H1 (cell line): ENCODE measurements at regions not wholly inside any gene's neighbourhood (a gene's known extent, or its start where the extent isn't known, plus 50 kb on each side); places are given as distances from the start of the nearest gene placed in this dataset.

ENCODE experiments used
- CTCF ChIA-PET: fragments of 300-600 bp; sonication (Branson Sonifier 250); formaldehyde crosslinking; loops from one replicate; lab custom pipeline; 2021; ENCODE audit not compliant: partially characterized antibody; lab: Charles Lee
- POLR2A ChIA-PET: fragments of 300-600 bp; sonication (Branson Sonifier 250); formaldehyde crosslinking; loops from one replicate; lab custom pipeline; 2021; ENCODE audit warnings: inconsistent platforms; ENCODE audit not compliant: partially characterized antibody; lab: Charles Lee
- DNase-seq, 2 experiments: peaks; one replicate each; pipeline versions ENCODE4 v3.0.0 to v3.0.0-alpha.2; 2010 to 2022; ENCODE audit warnings: low spot score in 2 of 2, low read depth in 1 of 2, mixed read lengths in 1 of 2
- FAIRE-seq: peaks from 2 replicates; lab custom pipeline; 2011; peaks lifted over from hg19 to GRCh38; lab: Jason Lieb, UNC
- H2AFZ ChIP-seq: 2 replicates; pipeline ENCODE4 v1.8.1; 2012; ENCODE audit warnings: low read length, inconsistent platforms
- H2AK5ac ChIP-seq: 2 replicates; pipeline ENCODE4 v1.6.1; 2013; ENCODE audit warnings: low read depth, low read length
- H2BK120ac ChIP-seq: replicated peaks from 2 replicates; pipeline ENCODE3; 2013; ENCODE audit warnings: low read depth, low read length, inconsistent platforms
- H2BK12ac ChIP-seq: 2 replicates; pipeline ENCODE4 v1.6.1; 2013; ENCODE audit warnings: low read depth, low read length
- H2BK15ac ChIP-seq: 2 replicates; pipeline ENCODE4 v1.6.1; 2013; ENCODE audit warnings: low read length
- H2BK20ac ChIP-seq: 2 replicates; pipeline ENCODE4 v1.6.1; 2013; ENCODE audit warnings: low read length
- H2BK5ac ChIP-seq: 2 replicates; pipeline ENCODE4 v1.6.1; 2013; ENCODE audit warnings: low read depth, low read length
- H3K14ac ChIP-seq: 2 replicates; pipeline ENCODE4 v1.6.1; 2013; ENCODE audit warnings: inconsistent platforms; ENCODE audit not compliant: insufficient read length
- H3K18ac ChIP-seq: 2 replicates; pipeline ENCODE4 v1.6.1; 2013; ENCODE audit warnings: low read length; ENCODE audit errors: extremely low read depth
- H3K23ac ChIP-seq: 2 replicates; pipeline ENCODE4 v1.6.1; 2013; ENCODE audit warnings: inconsistent platforms; ENCODE audit not compliant: insufficient read length
- H3K23me2 ChIP-seq: 2 replicates; pipeline ENCODE4 v1.6.1; 2013; ENCODE audit warnings: low read depth, low read length
- H3K27ac ChIP-seq: 2 replicates; pipeline ENCODE4 v1.6.1; 2011; ENCODE audit warnings: low read depth, low read length, inconsistent platforms
- H3K27me3 ChIP-seq, 4 experiments: replicated peaks in 1 of 4; 1 replicate in 1 of 4; 2 replicates in 3 of 4; pipeline versions ENCODE4 v1.6.1 to v1.8.1; 2011 to 2013; ENCODE audit warnings: low read length in 3 of 4, mild to moderate bottlenecking in 3 of 4, inconsistent platforms in 2 of 4, mixed read lengths in 2 of 4, moderate library complexity in 1 of 4; ENCODE audit not compliant: control insufficient read depth in 3 of 4, insufficient read depth in 3 of 4; ENCODE audit errors: extremely low read depth in 1 of 4
- H3K36me3 ChIP-seq, 4 experiments: 2 replicates each; pipeline versions ENCODE4 v1.6.1 to v1.8.1; 2011 to 2013; ENCODE audit warnings: mild to moderate bottlenecking in 4 of 4, low read length in 3 of 4, moderate library complexity in 2 of 4, control low read depth in 1 of 4, inconsistent platforms in 1 of 4; ENCODE audit not compliant: insufficient read depth in 4 of 4, control insufficient read depth in 2 of 4
- H3K4ac ChIP-seq: replicated peaks from 2 replicates; pipeline ENCODE3; 2013; ENCODE audit warnings: low read length, low read depth, mixed read lengths, inconsistent platforms; ENCODE audit not compliant: insufficient read length
- H3K4me1 ChIP-seq, 4 experiments: replicated peaks in 1 of 4; 1 replicate in 1 of 4; 2 replicates in 3 of 4; pipeline versions ENCODE4 v1.6.1 to v1.8.1; 2011 to 2013; ENCODE audit warnings: low read length in 3 of 4, inconsistent platforms in 2 of 4, mixed read lengths in 1 of 4; ENCODE audit not compliant: insufficient read depth in 4 of 4, control insufficient read depth in 3 of 4
- H3K4me2 ChIP-seq, 2 experiments: 2 replicates each; pipeline versions ENCODE4 v1.6.1 to v1.8.1; 2011 to 2013; ENCODE audit warnings: low read depth in 2 of 2, low read length in 2 of 2, control low read depth in 1 of 2, inconsistent platforms in 1 of 2, mild to moderate bottlenecking in 1 of 2; ENCODE audit not compliant: insufficient read depth in 1 of 2
- H3K4me3 ChIP-seq, 4 experiments: fragments of 200-600, 300-600 bp in 1 of 4; sonication (generic), shearing (Covaris generic), sonication (Bioruptor Twin) in 1 of 4; 2 replicates each; pipeline versions ENCODE4 v1.5.1 to v1.8.1; 2011 to 2016; ENCODE audit warnings: low read length in 4 of 4, low read depth in 3 of 4, control low read depth in 2 of 4, inconsistent platforms in 2 of 4, mild to moderate bottlenecking in 2 of 4, mixed read lengths in 1 of 4, moderate library complexity in 1 of 4; ENCODE audit not compliant: insufficient read depth in 2 of 4; ENCODE audit errors: extremely low read depth in 1 of 4
- H3K56ac ChIP-seq: replicated peaks from 2 replicates; pipeline ENCODE3; 2013; ENCODE audit warnings: low read depth, mild to moderate bottlenecking, mixed read lengths, low read length, inconsistent platforms; ENCODE audit not compliant: insufficient read length
- H3K79me1 ChIP-seq: 2 replicates; pipeline ENCODE4 v1.6.1; 2013; ENCODE audit warnings: low read depth, low read length, control low read depth
- H3K79me2 ChIP-seq, 2 experiments: 2 replicates each; pipeline versions ENCODE4 v1.6.1 to v1.8.1; 2012 to 2013; ENCODE audit warnings: low read length in 2 of 2, mild to moderate bottlenecking in 2 of 2, inconsistent platforms in 1 of 2; ENCODE audit not compliant: insufficient read depth in 2 of 2, control insufficient read depth in 1 of 2
- H3K9ac ChIP-seq, 4 experiments: replicated peaks in 1 of 4; 1 replicate in 1 of 4; 2 replicates in 3 of 4; pipeline versions ENCODE4 v1.6.1 to v1.8.1; 2011 to 2013; ENCODE audit warnings: low read depth in 3 of 4, low read length in 3 of 4, control low read depth in 2 of 4, mild to moderate bottlenecking in 2 of 4, moderate library complexity in 2 of 4, inconsistent platforms in 1 of 4; ENCODE audit errors: extremely low read depth in 1 of 4
- H3K9me3 ChIP-seq, 2 experiments: 2 replicates each; pipeline versions ENCODE4 v1.6.1 to v1.8.1; 2012 to 2013; ENCODE audit warnings: mild to moderate bottlenecking in 2 of 2, moderate library complexity in 2 of 2, control low read depth in 1 of 2, inconsistent platforms in 1 of 2, low read depth in 1 of 2, low read length in 1 of 2, mixed read lengths in 1 of 2; ENCODE audit not compliant: insufficient read depth in 2 of 2
- H4K20me1 ChIP-seq, 2 experiments: replicated peaks in 1 of 2; 2 replicates each; pipeline versions ENCODE3 to v1.8.1; 2011 to 2013; ENCODE audit warnings: inconsistent platforms in 2 of 2, low read length in 2 of 2, mild to moderate bottlenecking in 1 of 2; ENCODE audit not compliant: insufficient read depth in 2 of 2, control insufficient read depth in 1 of 2
- H4K5ac ChIP-seq: 2 replicates; pipeline ENCODE4 v1.6.1; 2013; ENCODE audit warnings: low read length, low read depth, mixed read lengths, inconsistent platforms; ENCODE audit not compliant: insufficient read length
- H4K8ac ChIP-seq: 2 replicates; pipeline ENCODE4 v1.8.0; 2013; ENCODE audit warnings: mild to moderate bottlenecking, moderate library complexity, low read length, inconsistent platforms; ENCODE audit not compliant: insufficient read depth; ENCODE audit errors: extremely low read depth
- H4K91ac ChIP-seq: replicated peaks from 2 replicates; pipeline ENCODE3; 2013; ENCODE audit warnings: low read length, mixed read lengths, inconsistent platforms; ENCODE audit not compliant: insufficient read length
- BACH1 ChIP-seq: IDR thresholded peaks from 2 replicates; pipeline ENCODE4 v1.6.1; 2012; ENCODE audit warnings: low read length, improper control_type of control experiment
- BRCA1 ChIP-seq: IDR thresholded peaks from 2 replicates; pipeline ENCODE4 v1.6.1; 2012; ENCODE audit warnings: low read depth, low read length, improper control_type of control experiment
- CTBP2 ChIP-seq: IDR thresholded peaks from 2 replicates; pipeline ENCODE4 v1.7.0; 2011; ENCODE audit warnings: borderline replicate concordance, mild to moderate bottlenecking, moderate library complexity, mixed read lengths, low read length; ENCODE audit not compliant: insufficient read depth, insufficient read length
- EP300 ChIP-seq, 2 experiments: IDR thresholded peaks; 1 replicate in 1 of 2; 2 replicates in 1 of 2; pipeline ENCODE4 v1.6.1; 2011 to 2012; ENCODE audit warnings: low read depth in 2 of 2, low read length in 2 of 2, mild to moderate bottlenecking in 2 of 2, borderline replicate concordance in 1 of 2, inconsistent platforms in 1 of 2, moderate library complexity in 1 of 2
- HDAC6 ChIP-seq: IDR thresholded peaks from one replicate; pipeline ENCODE4 v1.7.1; 2012; ENCODE audit warnings: low read depth, mild to moderate bottlenecking, inconsistent platforms, low read length, moderate library complexity
- JUN ChIP-seq: IDR thresholded peaks from 2 replicates; pipeline ENCODE4 v1.6.1; 2011; ENCODE audit warnings: low read depth, mild to moderate bottlenecking, improper control_type of control experiment, low read length
- POLR2AphosphoS5 ChIP-seq: IDR thresholded peaks from 2 replicates; pipeline ENCODE4 v1.6.1; 2011; ENCODE audit warnings: low read depth, low read length
- RXRA ChIP-seq: IDR thresholded peaks from 2 replicates; pipeline ENCODE4 v1.6.1; 2011; ENCODE audit warnings: low read depth, mild to moderate bottlenecking, low read length, moderate library complexity; ENCODE audit not compliant: insufficient read depth
- SIX5 ChIP-seq: IDR thresholded peaks from 2 replicates; pipeline ENCODE4 v1.6.1; 2011; ENCODE audit warnings: mild to moderate bottlenecking, low read depth, low read length
- SP2 ChIP-seq: IDR thresholded peaks from 2 replicates; pipeline ENCODE4 v1.6.1; 2012; ENCODE audit warnings: mild to moderate bottlenecking, low read length, inconsistent platforms
- WGBS, 2 experiments: shearing (Covaris generic) in 1 of 2; methylation state at CpG; one replicate each; pipeline versions ENCODE4 v1.1.6 to v1.1.7; 2013 to 2015; ENCODE audit warnings: low lambda C conversion rate in 2 of 2, mixed read lengths in 2 of 2, inconsistent platforms in 1 of 2, low coverage in 1 of 2, missing lambda C conversion rate in 1 of 2; ENCODE audit not compliant: insufficient replicate concordance in 2 of 2, insufficient coverage in 1 of 2, insufficient read length in 1 of 2; ENCODE audit errors: extremely low coverage in 1 of 2, missing lambda C conversion rate in 1 of 2; 5-methylcytosine and 5-hydroxymethylcytosine counted together

- no peak overlapping the region for H3K4me3 ChIP-seq
- no peak overlapping the region for H4K5ac ChIP-seq
- no peaks in the 10 kb centered on the region for H4K20me1 ChIP-seq
- H3K23ac ChIP-seq: no peak overlapping the region
- peaks cover 5% of the 10 kb centered on the region; the same call in 1 of the 2 replicates for H3K23me2 ChIP-seq
- no peak overlapping the region for H4K8ac ChIP-seq
- FAIRE-seq (no peak), DNase-seq (no peak)
- no peak overlapping the region for H2AFZ ChIP-seq
- no peaks in the 10 kb centered on the region for H3K79me1 ChIP-seq
- no peaks in the 10 kb centered on the region for H3K36me3 ChIP-seq
- H2AK5ac ChIP-seq: no peak overlapping the region
- H3K56ac ChIP-seq: no peak overlapping the region
- no peak overlapping the region for H3K4ac ChIP-seq
- H3K9me3 ChIP-seq: no peaks in the 10 kb centered on the region
- H3K14ac ChIP-seq: no peak overlapping the region
- no peak overlapping the region for H3K9ac ChIP-seq
- H3K4me1 ChIP-seq: peaks cover 0 to 10% (median 6%) of the 10 kb centered on the region in 4 experiments; a peak in 6 of 7 replicates
- H3K27me3 ChIP-seq: peaks cover 0 to 7% (median 4%) of the 10 kb centered on the region in 4 experiments; a peak in 3 of 7 replicates
- no peak overlapping the region for H2BK5ac ChIP-seq
- H3K27ac ChIP-seq: no peak overlapping the region
- no peak overlapping the region for H4K91ac ChIP-seq
- H3K4me2 ChIP-seq: no peak overlapping the region
- H2BK15ac ChIP-seq: no peak overlapping the region
- no peak overlapping the region for H2BK20ac ChIP-seq
- H2BK12ac ChIP-seq: no peak overlapping the region
- H2BK120ac ChIP-seq: no peak overlapping the region
- POLR2A ChIA-PET: interaction anchor here (1.6 kb wide), 1 partner anchor 17 kb away, joined by 4 read pairs; no protein-coding TSS in a partner anchor
- 82% methylated on average over 5 of the region's 5 CpGs; no CpG with 5 or more reads in 1 of the 2 experiments for WGBS, 2 experiments
- CTCF ChIA-PET: interaction anchor here (0.6 to 4.9 kb wide), 9 partner anchors 10 to 591 kb away, joined by 3 to 42 read pairs (median 4); no protein-coding TSS in a partner anchor
- no peaks in the 10 kb centered on the region for H3K79me2 ChIP-seq
- no peak for TF ChIP-seq HDAC6
- no peak for TF ChIP-seq SP2
- TF ChIP-seq POLR2AphosphoS5: no peak
- TF ChIP-seq JUN: no peak
- TF ChIP-seq EP300 (IDR thresholded peaks at IDR 0.05; ENCODE audit: borderline replicate concordance in 1 of 2, low read depth in 2 of 2, low read length in 2 of 2): no peak
- TF ChIP-seq BRCA1: no peak
- TF ChIP-seq SIX5: no peak
- TF ChIP-seq BACH1: no peak
- no peak for TF ChIP-seq CTBP2
- TF ChIP-seq RXRA: no peak
- TF ChIP-seq, all 59 proteins: peak for 0
- no peak overlapping the region for H3K18ac ChIP-seq
Observed at GRCh38 chr4:140255467-140255866, 101.5 kb upstream of the MAML3 start.
